HG03520 (cell line): ENCODE measurements at regions not wholly inside any gene's neighbourhood (a gene's known extent, or its start where the extent isn't known, plus 50 kb on each side); places are given as distances from the start of the nearest gene placed in this dataset.

Experiments used
- ATAC-seq: cut with Tn5 transposase; IDR thresholded peaks from one replicate; pipeline ENCODE4 v1.9.1; 2021; ENCODE audit warnings: mild to moderate bottlenecking, moderate library complexity; ENCODE audit not compliant: unreplicated experiment

- no peak for ATAC-seq
These were observed 86.3 kb upstream of the PHLPP1 start for GRCh38 chr18:62629031-62629430.

DNA sequence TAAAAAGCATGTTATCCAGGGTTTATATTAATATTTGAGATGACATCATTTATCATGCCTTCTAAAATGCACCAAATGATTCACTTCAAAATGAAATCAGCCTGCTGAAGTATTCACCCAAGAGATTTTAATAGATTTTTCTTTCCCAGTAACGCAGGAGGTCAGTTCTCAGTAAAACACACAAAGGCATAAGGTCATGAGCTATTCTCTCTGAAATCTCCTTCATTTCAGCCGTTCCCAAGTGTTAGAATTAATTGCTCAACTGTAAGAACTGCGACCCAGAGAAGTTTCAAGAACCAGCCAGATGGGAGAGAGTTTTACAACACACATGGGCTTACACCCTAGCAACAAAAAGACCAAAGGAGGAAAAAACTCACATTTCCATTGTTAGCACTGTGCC is 84.2 kb upstream of the PHLPP1 start:
- ATAC-seq: no peak

DNA sequence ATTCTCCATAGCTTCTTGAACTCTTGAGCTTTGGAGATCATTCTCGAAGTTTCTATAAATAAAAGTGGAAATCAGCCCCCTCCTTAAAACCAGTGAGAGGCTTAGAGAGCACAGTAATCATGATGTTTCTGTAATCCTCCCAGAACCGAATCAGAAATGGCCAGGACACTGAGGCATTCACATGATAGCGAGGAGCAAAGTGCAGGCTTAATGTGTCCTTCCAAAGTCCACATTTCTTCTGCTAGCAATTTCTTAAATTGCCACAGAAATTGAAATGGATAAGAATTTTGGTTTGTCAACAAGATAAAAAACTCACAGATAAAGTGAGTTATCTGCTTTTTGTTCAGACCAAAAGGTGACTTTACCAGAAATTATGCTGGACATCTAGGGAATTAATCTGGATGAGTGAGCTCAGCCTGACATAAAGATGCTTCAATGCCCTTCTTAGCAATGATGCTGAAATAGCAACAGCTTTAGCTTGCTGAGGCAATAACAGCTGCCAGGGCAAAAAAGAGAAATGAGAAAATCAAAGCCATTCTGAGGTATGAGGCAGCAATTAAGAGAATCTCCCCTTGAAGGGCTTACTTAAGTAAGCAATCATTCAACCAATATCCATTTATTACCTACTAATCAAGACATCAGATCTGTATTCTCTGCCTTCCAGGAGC is 82.4 kb upstream of the PHLPP1 start:
- no peak for ATAC-seq

GRCh38 chr18:62634458-62634857 is 80.9 kb upstream of the PHLPP1 start:
- ATAC-seq: no peak

DNA sequence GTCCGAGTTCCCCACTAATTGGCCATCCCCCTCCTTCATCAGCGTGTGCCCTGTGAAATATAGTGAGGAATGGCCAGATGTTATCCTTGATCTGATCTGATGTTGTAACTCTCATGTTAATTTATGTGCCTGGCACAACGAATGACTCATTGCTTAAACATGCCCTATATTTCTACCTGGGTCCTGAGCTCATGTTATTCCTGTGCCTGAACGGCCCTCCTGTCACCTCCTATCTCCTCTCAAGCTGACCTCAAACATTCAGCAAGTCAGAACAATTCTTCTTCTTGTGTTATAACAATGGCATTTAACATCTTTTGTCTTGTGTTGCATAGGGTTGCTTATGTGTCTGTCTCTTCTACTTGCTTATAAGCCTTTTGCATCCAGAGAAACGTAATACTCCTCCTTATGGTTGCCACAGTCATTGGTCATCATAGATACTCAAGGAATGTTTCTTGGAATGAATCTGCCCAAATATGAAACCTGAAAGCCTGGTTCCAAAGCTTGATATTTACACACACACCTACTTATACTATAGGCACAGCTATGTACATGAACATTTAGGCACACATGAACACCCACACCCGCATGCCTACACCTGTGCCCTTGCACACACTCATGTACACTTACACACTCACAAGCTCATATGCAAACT is 80.2 kb upstream of the PHLPP1 start:
- ATAC-seq: no peak

GRCh38 chr18:62637403-62637802 is 77.9 kb upstream of the PHLPP1 start:
- ATAC-seq: no peak

DNA sequence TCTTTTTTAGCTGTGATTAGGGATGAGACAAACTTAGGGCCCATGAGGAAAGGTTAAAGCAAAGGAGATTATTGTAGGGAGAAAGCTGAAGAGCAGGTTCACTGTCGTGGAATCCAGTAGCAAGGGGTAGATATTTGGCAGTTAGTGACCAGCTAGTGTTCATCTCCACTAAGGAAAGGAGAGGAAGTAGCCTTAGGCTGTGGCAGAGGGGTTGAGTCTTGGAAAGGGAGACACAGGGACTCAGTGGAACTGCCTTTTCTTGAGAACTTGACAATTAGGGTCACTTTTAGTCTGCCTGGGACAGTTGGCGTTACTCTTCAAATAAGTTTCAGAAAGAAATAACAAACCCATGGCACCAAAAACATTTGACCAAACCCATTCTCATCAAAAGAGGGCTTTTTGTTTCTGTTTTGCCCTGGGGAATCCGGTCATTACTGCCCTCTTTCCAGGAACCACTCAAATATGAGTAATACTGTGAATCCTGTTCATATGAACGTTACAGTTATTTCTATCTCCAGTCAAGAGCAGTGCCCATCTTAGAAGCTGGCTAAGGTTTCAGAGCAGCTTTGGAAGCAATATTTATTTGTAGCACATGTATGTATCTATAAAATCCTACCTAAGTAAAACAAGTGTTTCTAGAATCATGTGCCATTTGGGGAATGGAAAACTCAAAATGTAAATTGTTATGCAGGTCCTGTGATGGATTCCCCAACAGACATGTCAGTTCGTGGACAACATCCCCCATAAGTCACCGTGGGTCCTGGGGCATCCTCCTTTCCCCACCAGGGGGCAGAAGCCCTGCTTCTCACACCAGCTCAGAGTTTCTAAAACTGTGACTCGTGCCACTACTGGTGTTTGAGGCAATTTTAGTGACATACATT is 77.3 kb upstream of the PHLPP1 start:
- peak; percentile 66 for ATAC-seq

- no peak for ATAC-seq
These were observed 72.2 kb upstream of the PHLPP1 start for GRCh38 chr18:62643181-62643580.

GRCh38 chr18:62644773-62645172 is 70.6 kb upstream of the PHLPP1 start:
- no peak for ATAC-seq

- ATAC-seq: no peak
These were observed 68.2 kb upstream of the PHLPP1 start for GRCh38 chr18:62647179-62647578.

- ATAC-seq: no peak
These were observed 67.2 kb upstream of the PHLPP1 start for GRCh38 chr18:62648045-62648678.

DNA sequence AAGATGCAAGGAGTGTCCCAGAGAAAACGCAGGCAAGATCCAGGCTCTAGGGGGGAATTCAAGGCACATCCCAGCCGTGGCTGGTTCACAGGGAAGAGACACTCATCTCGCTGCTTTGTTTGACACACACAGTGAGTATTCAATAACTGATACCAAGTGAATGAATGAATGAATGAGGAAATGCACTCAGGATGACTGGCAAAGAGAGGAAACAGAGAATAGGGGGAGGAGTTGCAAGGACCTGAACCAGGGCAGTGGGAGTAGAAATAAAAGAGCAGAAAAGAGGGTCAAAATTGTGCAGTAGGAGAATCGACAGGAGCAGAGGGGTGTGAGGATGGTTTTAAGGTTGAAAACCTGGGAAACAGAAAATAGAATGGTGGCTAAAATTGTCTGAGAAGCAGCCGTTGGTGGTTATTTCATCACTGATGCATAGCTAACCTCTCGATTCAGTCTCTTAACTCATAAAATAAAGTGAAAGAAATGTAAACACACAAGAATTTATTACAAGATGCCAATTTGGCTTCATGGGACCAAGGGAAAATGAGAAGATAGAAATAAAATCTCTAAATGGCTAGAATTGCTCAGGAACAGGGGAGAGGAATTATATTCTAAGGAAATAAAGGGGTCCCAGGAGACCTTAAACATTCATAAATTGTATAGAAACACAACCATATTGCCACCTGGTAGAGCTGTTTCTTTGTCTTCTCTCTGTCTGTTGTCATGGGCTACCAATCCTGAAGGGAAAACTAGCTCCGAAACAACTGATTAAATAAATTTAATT is 63.9 kb upstream of the PHLPP1 start:
- peak; percentile 34 for ATAC-seq

GRCh38 chr18:62652057-62652629 is 63.2 kb upstream of the PHLPP1 start:
- peak; percentile 66 for ATAC-seq

- ATAC-seq: no peak
These were observed 59.7 kb upstream of the PHLPP1 start for GRCh38 chr18:62655520-62656219.

- ATAC-seq: no peak
These were observed 57.3 kb upstream of the PHLPP1 start for GRCh38 chr18:62658028-62658427.

GRCh38 chr18:62659698-62660097 is 55.6 kb upstream of the PHLPP1 start:
- no peak for ATAC-seq

GRCh38 chr18:62660691-62661090 is 54.6 kb upstream of the PHLPP1 start:
- ATAC-seq: no peak

DNA sequence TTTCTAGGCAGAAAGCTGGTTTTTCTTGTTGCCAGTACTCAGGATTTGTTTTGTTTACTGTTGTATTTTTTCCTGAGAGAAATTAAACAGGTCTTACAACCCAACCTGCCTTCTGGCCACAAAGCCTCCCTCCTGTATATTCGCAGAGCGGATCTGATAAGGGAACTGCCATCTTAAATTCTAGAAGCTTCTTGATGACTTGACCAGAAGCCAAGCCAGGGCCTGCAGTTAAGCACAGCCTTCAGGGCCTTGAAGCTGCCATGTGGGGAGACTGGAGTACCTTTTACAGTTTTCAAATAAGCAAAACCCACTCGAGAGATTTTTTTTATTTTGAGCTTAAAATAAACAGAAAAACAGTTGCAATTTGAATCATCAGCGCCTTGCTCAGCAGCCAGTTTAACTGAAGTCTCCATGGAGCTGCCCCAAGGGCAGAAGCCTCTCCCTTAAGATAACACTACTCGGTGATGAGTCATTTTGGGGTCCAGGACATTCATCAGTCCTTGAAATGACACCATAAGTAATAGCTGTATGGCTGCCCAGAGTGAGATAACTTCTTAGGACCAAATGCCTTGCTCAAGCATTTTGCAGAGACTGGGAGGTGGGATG is 51.5 kb upstream of the PHLPP1 start:
- peak; percentile 92 for ATAC-seq

GRCh38 chr18:62664414-62664813 is 50.9 kb upstream of the PHLPP1 start:
- peak; percentile 10 for ATAC-seq
